ENCODE measurements at regions not wholly inside any gene's neighbourhood (a gene's known extent, or its start where the extent isn't known, plus 50 kb on each side); places are given as distances from the start of the nearest gene placed in this dataset.

DNA sequence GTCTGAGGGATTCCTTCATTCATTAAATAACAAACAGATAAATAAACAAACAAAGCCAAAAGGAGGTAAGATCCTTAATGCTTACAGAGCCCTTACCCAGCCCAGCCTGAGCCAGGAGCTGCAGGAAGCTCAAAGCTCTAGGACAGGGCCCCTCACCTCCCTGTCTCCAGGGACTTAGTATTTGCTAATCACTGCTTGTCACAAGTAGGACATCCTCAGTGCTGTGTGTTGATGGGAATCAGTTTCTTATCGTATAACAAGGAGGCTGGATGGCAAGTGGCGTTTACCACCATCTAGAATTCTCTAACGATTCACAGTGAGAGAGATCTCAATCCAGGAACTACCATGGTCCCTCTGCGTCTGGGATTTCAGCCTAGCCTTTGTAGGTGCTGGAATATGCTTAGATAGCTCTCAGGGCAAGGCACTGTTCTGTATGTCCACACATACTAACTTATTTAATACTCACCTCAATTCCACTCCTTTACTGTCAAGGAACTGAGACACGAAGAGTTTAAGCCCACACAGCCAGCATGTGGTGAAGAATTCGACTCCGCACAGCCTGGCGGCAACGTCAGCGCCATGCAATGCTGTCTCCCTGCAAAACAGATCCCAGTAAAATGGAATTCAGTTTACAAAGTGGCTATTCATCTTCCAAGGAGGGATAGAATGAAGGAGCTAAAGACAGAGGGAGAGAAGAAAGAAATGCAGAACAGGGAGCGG lies 164.8 kb downstream of the MYCN start:
- peak overlapping the region; percentile 53 for H3K27ac ChIP-seq (ENCODE audit: low read length)
- peak overlapping the region; percentile 7 for H2AFZ ChIP-seq (ENCODE audit: low read depth, low read length)
- H3K4me2 ChIP-seq (ENCODE audit: low read length), result no peak overlapping the region
- no peaks in the 10 kb centered on the region for H3K9me2 ChIP-seq (ENCODE audit: insufficient read depth, low read length)
- peak overlapping the region; percentile 3 for H3K9ac ChIP-seq (ENCODE audit: low read length)
- H3K36me3 ChIP-seq (ENCODE audit: insufficient read depth, low read length), result no peaks in the 10 kb centered on the region
- no peak for TF ChIP-seq SMC3 (conservative IDR thresholded peaks at IDR 0.05; ENCODE audit: poor library complexity)
- no peak for TF ChIP-seq POLR2AphosphoS5 (IDR thresholded peaks at IDR 0.05)
- no peak for TF ChIP-seq EP300 (conservative IDR thresholded peaks at IDR 0.05; ENCODE audit: poor library complexity, severe bottlenecking)
- TF ChIP-seq, protein P1, sequence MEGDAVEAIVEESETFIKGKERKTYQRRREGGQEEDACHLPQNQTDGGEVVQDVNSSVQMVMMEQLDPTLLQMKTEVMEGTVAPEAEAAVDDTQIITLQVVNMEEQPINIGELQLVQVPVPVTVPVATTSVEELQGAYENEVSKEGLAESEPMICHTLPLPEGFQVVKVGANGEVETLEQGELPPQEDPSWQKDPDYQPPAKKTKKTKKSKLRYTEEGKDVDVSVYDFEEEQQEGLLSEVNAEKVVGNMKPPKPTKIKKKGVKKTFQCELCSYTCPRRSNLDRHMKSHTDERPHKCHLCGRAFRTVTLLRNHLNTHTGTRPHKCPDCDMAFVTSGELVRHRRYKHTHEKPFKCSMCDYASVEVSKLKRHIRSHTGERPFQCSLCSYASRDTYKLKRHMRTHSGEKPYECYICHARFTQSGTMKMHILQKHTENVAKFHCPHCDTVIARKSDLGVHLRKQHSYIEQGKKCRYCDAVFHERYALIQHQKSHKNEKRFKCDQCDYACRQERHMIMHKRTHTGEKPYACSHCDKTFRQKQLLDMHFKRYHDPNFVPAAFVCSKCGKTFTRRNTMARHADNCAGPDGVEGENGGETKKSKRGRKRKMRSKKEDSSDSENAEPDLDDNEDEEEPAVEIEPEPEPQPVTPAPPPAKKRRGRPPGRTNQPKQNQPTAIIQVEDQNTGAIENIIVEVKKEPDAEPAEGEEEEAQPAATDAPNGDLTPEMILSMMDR (IDR thresholded peaks at IDR 0.05; ENCODE audit: poor library complexity, severe bottlenecking), result no peak
- TF ChIP-seq RAD21 (conservative IDR thresholded peaks at IDR 0.05), result no peak
- no peak for TF ChIP-seq MXI1 (conservative IDR thresholded peaks at IDR 0.05; ENCODE audit: poor library complexity, severe bottlenecking)
- TF ChIP-seq, protein P2, sequence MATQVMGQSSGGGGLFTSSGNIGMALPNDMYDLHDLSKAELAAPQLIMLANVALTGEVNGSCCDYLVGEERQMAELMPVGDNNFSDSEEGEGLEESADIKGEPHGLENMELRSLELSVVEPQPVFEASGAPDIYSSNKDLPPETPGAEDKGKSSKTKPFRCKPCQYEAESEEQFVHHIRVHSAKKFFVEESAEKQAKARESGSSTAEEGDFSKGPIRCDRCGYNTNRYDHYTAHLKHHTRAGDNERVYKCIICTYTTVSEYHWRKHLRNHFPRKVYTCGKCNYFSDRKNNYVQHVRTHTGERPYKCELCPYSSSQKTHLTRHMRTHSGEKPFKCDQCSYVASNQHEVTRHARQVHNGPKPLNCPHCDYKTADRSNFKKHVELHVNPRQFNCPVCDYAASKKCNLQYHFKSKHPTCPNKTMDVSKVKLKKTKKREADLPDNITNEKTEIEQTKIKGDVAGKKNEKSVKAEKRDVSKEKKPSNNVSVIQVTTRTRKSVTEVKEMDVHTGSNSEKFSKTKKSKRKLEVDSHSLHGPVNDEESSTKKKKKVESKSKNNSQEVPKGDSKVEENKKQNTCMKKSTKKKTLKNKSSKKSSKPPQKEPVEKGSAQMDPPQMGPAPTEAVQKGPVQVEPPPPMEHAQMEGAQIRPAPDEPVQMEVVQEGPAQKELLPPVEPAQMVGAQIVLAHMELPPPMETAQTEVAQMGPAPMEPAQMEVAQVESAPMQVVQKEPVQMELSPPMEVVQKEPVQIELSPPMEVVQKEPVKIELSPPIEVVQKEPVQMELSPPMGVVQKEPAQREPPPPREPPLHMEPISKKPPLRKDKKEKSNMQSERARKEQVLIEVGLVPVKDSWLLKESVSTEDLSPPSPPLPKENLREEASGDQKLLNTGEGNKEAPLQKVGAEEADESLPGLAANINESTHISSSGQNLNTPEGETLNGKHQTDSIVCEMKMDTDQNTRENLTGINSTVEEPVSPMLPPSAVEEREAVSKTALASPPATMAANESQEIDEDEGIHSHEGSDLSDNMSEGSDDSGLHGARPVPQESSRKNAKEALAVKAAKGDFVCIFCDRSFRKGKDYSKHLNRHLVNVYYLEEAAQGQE (IDR thresholded peaks at IDR 0.05; ENCODE audit: borderline replicate concordance), result no peak
- TF ChIP-seq EZH2 (IDR thresholded peaks at IDR 0.05; ENCODE audit: borderline replicate concordance, insufficient read depth, low read length, poor library complexity, severe bottlenecking), result no peak
- TF ChIP-seq TAF1 (IDR thresholded peaks at IDR 0.05; ENCODE audit: low read depth), result no peak
- no peaks in the 10 kb centered on the region for H3K9me3 ChIP-seq (ENCODE audit: low read length)
- no peaks in the 10 kb centered on the region for H4K20me1 ChIP-seq (ENCODE audit: insufficient read depth)
- no peaks in the 10 kb centered on the region for H3K79me2 ChIP-seq (replicated peaks; ENCODE audit: insufficient read depth, low read length)
- peak overlapping the region; percentile 44 for H3K4me3 ChIP-seq (ENCODE audit: low read length)
- H3K27me3 ChIP-seq (ENCODE audit: insufficient read depth, low read depth, low read length), result no peaks in the 10 kb centered on the region
- peaks cover 5% of the 10 kb centered on the region for H3F3A ChIP-seq (ENCODE audit: insufficient read depth, low read length, poor library complexity, severe bottlenecking)

DNA sequence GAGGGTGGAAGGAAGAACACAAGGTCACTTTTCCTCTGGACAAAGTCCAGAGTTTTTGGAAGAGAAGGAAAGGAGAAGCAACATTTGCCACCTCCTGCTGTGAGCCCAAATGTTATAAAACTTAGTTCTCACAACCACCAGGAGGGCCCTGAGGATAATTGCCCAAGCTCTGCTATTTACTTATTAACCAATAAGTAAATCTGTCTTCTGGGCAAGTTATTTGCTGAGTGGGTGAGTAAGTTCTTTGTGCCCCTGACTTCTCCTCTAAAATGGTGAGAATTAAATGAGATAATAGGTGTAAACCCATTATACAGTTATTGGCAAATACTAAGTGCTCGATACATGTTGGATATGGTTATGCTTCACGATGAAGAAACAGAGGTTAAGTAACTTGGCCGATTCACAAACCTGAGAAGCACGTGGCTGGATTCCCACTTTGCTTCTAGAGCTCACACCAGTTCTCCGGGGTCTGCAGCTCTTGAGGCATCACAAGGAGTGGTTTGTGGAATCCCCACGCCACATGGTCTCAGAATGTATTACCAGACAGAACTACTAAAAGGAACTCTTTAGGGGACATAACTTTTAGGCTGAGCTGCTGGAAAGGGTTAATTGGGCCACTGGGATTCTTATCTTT lies 164.1 kb downstream of the MYCN start:
- Histone ChIP-seq H3K9me3 (ENCODE audit: low read length) (no peaks in the 10 kb centered on the region), H3K36me3 (ENCODE audit: insufficient read depth, low read length) (no peaks in the 10 kb centered on the region), H3F3A (ENCODE audit: insufficient read depth, low read length, poor library complexity, severe bottlenecking) (peaks cover 5% of the 10 kb centered on the region), H3K4me2 (ENCODE audit: low read length) (no peak overlapping the region), H3K27ac (ENCODE audit: low read length) (no peak overlapping the region), H3K9me2 (ENCODE audit: insufficient read depth, low read length) (no peaks in the 10 kb centered on the region), H3K9ac (ENCODE audit: low read length) (no peak overlapping the region), H3K79me2 (replicated peaks; ENCODE audit: insufficient read depth, low read length) (no peaks in the 10 kb centered on the region), H4K20me1 (ENCODE audit: insufficient read depth) (no peaks in the 10 kb centered on the region), H3K27me3 (ENCODE audit: insufficient read depth, low read depth, low read length) (no peaks in the 10 kb centered on the region), H2AFZ (ENCODE audit: low read depth, low read length) (no peak overlapping the region), H3K4me3 (ENCODE audit: low read length) (no peak overlapping the region)
- no peak for TF ChIP-seq TAF1 (IDR thresholded peaks at IDR 0.05; ENCODE audit: low read depth)
- TF ChIP-seq EZH2 (IDR thresholded peaks at IDR 0.05; ENCODE audit: borderline replicate concordance, insufficient read depth, low read length, poor library complexity, severe bottlenecking), result no peak
- TF ChIP-seq RAD21 (conservative IDR thresholded peaks at IDR 0.05), result no peak
- TF ChIP-seq POLR2AphosphoS5 (IDR thresholded peaks at IDR 0.05), result no peak
- TF ChIP-seq EP300 (conservative IDR thresholded peaks at IDR 0.05; ENCODE audit: poor library complexity, severe bottlenecking), result no peak
- TF ChIP-seq, protein P1 (IDR thresholded peaks at IDR 0.05; ENCODE audit: poor library complexity, severe bottlenecking), result no peak
- TF ChIP-seq, protein P2 (IDR thresholded peaks at IDR 0.05; ENCODE audit: borderline replicate concordance), result no peak
- TF ChIP-seq SMC3 (conservative IDR thresholded peaks at IDR 0.05; ENCODE audit: poor library complexity), result no peak
- no peak for TF ChIP-seq MXI1 (conservative IDR thresholded peaks at IDR 0.05; ENCODE audit: poor library complexity, severe bottlenecking)
